Neural cell (in vitro differentiated cells): ENCODE measurements at regions not wholly inside any gene's neighbourhood (a gene's known extent, or its start where the extent isn't known, plus 50 kb on each side); places are given as distances from the start of the nearest gene placed in this dataset.

Experiments used
- H2AFZ ChIP-seq: fragments of 200-600, 300-800 bp; sonication (generic), shearing (Covaris generic); 2 replicates; pipeline ENCODE4 v1.6.0; 2014; ENCODE audit warnings: low read depth, mild to moderate bottlenecking, antibody characterized with exemption, low read length, moderate library complexity
- H3F3A ChIP-seq: fragments of 200-600 bp; shearing (Covaris generic); 2 replicates; pipeline ENCODE4 v1.6.1; 2016; ENCODE audit warnings: mild to moderate bottlenecking, moderate library complexity, mixed read lengths, antibody characterized with exemption, low read length; ENCODE audit not compliant: insufficient read depth, poor library complexity, severe bottlenecking
- H3K27ac ChIP-seq: fragments of 200-600, 300-800 bp; sonication (generic), shearing (Covaris generic); 2 replicates; pipeline ENCODE4 v1.5.1; 2014; ENCODE audit warnings: mild to moderate bottlenecking, low read length, moderate library complexity
- H3K27me3 ChIP-seq: fragments of 300-800, 200-600 bp; sonication (generic), shearing (Covaris generic); 2 replicates; pipeline ENCODE4 v1.6.0; 2014; ENCODE audit warnings: mild to moderate bottlenecking, low read depth, low read length, moderate library complexity; ENCODE audit not compliant: insufficient read depth
- H3K36me3 ChIP-seq: fragments of 300-800, 200-600 bp; sonication (generic), shearing (Covaris generic); 2 replicates; pipeline ENCODE4 v1.5.1; 2014; ENCODE audit warnings: mild to moderate bottlenecking, antibody characterized with exemption, low read length, moderate library complexity; ENCODE audit not compliant: insufficient read depth
- H3K4me2 ChIP-seq: fragments of 300-800, 200-600 bp; sonication (generic), shearing (Covaris generic); 2 replicates; pipeline ENCODE4 v1.6.0; 2014; ENCODE audit warnings: mild to moderate bottlenecking, low read length
- H3K4me3 ChIP-seq: fragments of 300-800, 200-600 bp; sonication (generic), shearing (Covaris generic); 2 replicates; pipeline ENCODE4 v1.5.1; 2014; ENCODE audit warnings: mild to moderate bottlenecking, low read length, moderate library complexity
- H3K79me2 ChIP-seq: fragments of 200-600 bp; shearing (Covaris generic); replicated peaks from 2 replicates; pipeline ENCODE4 v1.6.0; 2014; ENCODE audit warnings: mild to moderate bottlenecking, low read length, moderate library complexity; ENCODE audit not compliant: insufficient read depth
- H3K9ac ChIP-seq: fragments of 300-800, 200-600 bp; sonication (generic), shearing (Covaris generic); 2 replicates; pipeline ENCODE4 v1.6.1; 2016; ENCODE audit warnings: mild to moderate bottlenecking, low read length, mixed read lengths
- H3K9me2 ChIP-seq: fragments of 200-600 bp; shearing (Covaris generic); 2 replicates; pipeline ENCODE4 v1.6.1; 2016; ENCODE audit warnings: mild to moderate bottlenecking, low read length, mixed read lengths; ENCODE audit not compliant: insufficient read depth
- H3K9me3 ChIP-seq: fragments of 200-600, 300-800 bp; sonication (generic), shearing (Covaris generic); 2 replicates; pipeline ENCODE4 v1.6.1; 2016; ENCODE audit warnings: mild to moderate bottlenecking, mixed run types, low read length, moderate library complexity, mixed read lengths
- H4K20me1 ChIP-seq: fragments of 200-600 bp; shearing (Covaris generic); 2 replicates; pipeline ENCODE4 v1.6.1; 2016; ENCODE audit warnings: mild to moderate bottlenecking, mixed run types; ENCODE audit not compliant: insufficient read depth
- EP300 ChIP-seq: fragments of 450-650 bp; conservative IDR thresholded peaks from 2 replicates; pipeline ENCODE4 v1.6.1; 2014; ENCODE audit warnings: antibody characterized with exemption, mild to moderate bottlenecking, moderate library complexity; ENCODE audit not compliant: poor library complexity, severe bottlenecking
- EZH2 ChIP-seq: fragments of 200-600, 300-800 bp; shearing (Covaris generic), sonication (generic); IDR thresholded peaks from 2 replicates; pipeline ENCODE4 v1.6.1; 2014; ENCODE audit warnings: antibody characterized with exemption, low read length, borderline replicate concordance, mild to moderate bottlenecking; ENCODE audit not compliant: insufficient read depth, poor library complexity, severe bottlenecking
- MXI1 ChIP-seq: fragments of 450-650 bp; conservative IDR thresholded peaks from 2 replicates; pipeline ENCODE4 v1.6.1; 2014; ENCODE audit warnings: antibody characterized with exemption, mild to moderate bottlenecking; ENCODE audit not compliant: poor library complexity, severe bottlenecking
- POLR2AphosphoS5 ChIP-seq: IDR thresholded peaks from 2 replicates; pipeline ENCODE4 v1.6.1; 2012
- RAD21 ChIP-seq: fragments of 450-650 bp; conservative IDR thresholded peaks from 2 replicates; pipeline ENCODE4 v1.6.1; 2014; ENCODE audit warnings: antibody characterized with exemption, mild to moderate bottlenecking, moderate library complexity
- SMC3 ChIP-seq: fragments of 450-650 bp; conservative IDR thresholded peaks from 2 replicates; pipeline ENCODE4 v1.6.1; 2014; ENCODE audit warnings: antibody characterized with exemption, mild to moderate bottlenecking, moderate library complexity; ENCODE audit not compliant: poor library complexity
- TAF1 ChIP-seq: IDR thresholded peaks from 2 replicates; pipeline ENCODE4 v1.6.1; 2012; ENCODE audit warnings: low read depth
- TF ChIP-seq, protein P1 (sequence below): fragments of 450-650 bp; IDR thresholded peaks from 2 replicates; pipeline ENCODE4 v1.5.1; 2014; ENCODE audit warnings: antibody characterized with exemption, mild to moderate bottlenecking, moderate library complexity; ENCODE audit not compliant: poor library complexity, severe bottlenecking
- TF ChIP-seq, protein P2 (sequence below): IDR thresholded peaks from 2 replicates; pipeline ENCODE4 v1.6.1; 2012; ENCODE audit warnings: borderline replicate concordance

DNA sequence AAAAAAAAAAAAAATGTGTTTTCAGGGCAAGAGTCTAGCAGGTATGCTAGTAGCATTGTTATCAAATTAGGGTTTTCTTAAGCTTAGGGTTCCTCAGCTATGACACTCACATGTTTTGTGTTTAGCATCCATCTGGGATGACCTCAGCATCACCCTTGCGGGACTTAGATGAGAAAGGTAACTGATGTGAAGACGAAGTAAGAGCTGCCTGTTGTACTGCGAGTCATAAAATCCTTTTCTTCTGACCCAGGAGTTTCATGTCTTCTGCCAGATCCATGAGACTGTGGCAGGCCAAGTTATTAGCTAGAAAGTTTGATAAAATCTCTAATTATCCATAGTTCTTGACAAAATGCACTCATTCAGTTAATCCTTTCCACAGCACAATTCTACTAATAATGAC lies 1251.1 kb downstream of the AMY1C start:
- Histone ChIP-seq H3K4me2 (no peak overlapping the region), H3K4me3 (no peak overlapping the region), H3K27me3 (no peaks in the 10 kb centered on the region), H2AFZ (no peak overlapping the region), H3F3A (no peaks in the 10 kb centered on the region), H3K27ac (no peak overlapping the region), H3K9me3 (no peaks in the 10 kb centered on the region), H3K9me2 (no peaks in the 10 kb centered on the region), H3K9ac (no peak overlapping the region), H4K20me1 (no peaks in the 10 kb centered on the region), H3K36me3 (no peaks in the 10 kb centered on the region), H3K79me2 (no peaks in the 10 kb centered on the region)
- TF ChIP-seq MXI1 (no peak), EP300 (no peak)
- TF ChIP-seq, protein P1, sequence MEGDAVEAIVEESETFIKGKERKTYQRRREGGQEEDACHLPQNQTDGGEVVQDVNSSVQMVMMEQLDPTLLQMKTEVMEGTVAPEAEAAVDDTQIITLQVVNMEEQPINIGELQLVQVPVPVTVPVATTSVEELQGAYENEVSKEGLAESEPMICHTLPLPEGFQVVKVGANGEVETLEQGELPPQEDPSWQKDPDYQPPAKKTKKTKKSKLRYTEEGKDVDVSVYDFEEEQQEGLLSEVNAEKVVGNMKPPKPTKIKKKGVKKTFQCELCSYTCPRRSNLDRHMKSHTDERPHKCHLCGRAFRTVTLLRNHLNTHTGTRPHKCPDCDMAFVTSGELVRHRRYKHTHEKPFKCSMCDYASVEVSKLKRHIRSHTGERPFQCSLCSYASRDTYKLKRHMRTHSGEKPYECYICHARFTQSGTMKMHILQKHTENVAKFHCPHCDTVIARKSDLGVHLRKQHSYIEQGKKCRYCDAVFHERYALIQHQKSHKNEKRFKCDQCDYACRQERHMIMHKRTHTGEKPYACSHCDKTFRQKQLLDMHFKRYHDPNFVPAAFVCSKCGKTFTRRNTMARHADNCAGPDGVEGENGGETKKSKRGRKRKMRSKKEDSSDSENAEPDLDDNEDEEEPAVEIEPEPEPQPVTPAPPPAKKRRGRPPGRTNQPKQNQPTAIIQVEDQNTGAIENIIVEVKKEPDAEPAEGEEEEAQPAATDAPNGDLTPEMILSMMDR, result no peak

DNA sequence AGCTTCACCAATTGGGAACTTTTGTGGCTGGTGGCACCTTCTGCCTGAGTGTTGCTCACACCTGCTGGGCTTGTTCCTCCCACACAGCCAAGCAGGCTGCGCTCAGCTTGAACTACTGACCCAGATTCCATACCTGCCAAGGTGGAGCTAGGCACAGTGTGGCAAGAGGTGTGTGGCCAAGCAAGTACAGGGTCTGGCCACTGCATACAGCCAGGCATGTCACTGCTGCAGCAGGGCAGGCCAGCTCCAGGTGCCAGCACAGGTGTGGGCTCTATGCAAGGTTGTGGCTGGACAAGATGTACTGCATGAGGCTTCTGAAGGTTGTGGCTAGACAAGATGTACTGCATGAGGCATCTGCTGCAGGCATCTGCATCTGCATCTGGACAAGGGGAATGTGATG lies 1254.8 kb downstream of the AMY1C start:
- H3K9ac ChIP-seq, result no peak overlapping the region
- no peaks in the 10 kb centered on the region for H3K79me2 ChIP-seq
- H3K4me3 ChIP-seq, result no peak overlapping the region
- no peaks in the 10 kb centered on the region for H3F3A ChIP-seq
- H3K9me3 ChIP-seq, result no peaks in the 10 kb centered on the region
- H3K27ac ChIP-seq, result no peak overlapping the region
- no peak overlapping the region for H3K4me2 ChIP-seq
- H3K27me3 ChIP-seq, result no peaks in the 10 kb centered on the region
- TF ChIP-seq, protein P1, result no peak
- TF ChIP-seq MXI1, result no peak
- no peak for TF ChIP-seq SMC3
- no peak for TF ChIP-seq EP300
- no peak for TF ChIP-seq TAF1
- TF ChIP-seq POLR2AphosphoS5, result no peak
- no peak for TF ChIP-seq EZH2
- TF ChIP-seq, protein P2, sequence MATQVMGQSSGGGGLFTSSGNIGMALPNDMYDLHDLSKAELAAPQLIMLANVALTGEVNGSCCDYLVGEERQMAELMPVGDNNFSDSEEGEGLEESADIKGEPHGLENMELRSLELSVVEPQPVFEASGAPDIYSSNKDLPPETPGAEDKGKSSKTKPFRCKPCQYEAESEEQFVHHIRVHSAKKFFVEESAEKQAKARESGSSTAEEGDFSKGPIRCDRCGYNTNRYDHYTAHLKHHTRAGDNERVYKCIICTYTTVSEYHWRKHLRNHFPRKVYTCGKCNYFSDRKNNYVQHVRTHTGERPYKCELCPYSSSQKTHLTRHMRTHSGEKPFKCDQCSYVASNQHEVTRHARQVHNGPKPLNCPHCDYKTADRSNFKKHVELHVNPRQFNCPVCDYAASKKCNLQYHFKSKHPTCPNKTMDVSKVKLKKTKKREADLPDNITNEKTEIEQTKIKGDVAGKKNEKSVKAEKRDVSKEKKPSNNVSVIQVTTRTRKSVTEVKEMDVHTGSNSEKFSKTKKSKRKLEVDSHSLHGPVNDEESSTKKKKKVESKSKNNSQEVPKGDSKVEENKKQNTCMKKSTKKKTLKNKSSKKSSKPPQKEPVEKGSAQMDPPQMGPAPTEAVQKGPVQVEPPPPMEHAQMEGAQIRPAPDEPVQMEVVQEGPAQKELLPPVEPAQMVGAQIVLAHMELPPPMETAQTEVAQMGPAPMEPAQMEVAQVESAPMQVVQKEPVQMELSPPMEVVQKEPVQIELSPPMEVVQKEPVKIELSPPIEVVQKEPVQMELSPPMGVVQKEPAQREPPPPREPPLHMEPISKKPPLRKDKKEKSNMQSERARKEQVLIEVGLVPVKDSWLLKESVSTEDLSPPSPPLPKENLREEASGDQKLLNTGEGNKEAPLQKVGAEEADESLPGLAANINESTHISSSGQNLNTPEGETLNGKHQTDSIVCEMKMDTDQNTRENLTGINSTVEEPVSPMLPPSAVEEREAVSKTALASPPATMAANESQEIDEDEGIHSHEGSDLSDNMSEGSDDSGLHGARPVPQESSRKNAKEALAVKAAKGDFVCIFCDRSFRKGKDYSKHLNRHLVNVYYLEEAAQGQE, result no peak
- TF ChIP-seq RAD21, result no peak
- H3K36me3 ChIP-seq, result no peaks in the 10 kb centered on the region
- H2AFZ ChIP-seq, result no peak overlapping the region
- no peaks in the 10 kb centered on the region for H4K20me1 ChIP-seq
- H3K9me2 ChIP-seq, result no peaks in the 10 kb centered on the region
